Thoracic aorta (tissue), 2 donors: ENCODE measurements at regions not wholly inside any gene's neighbourhood (a gene's known extent, or its start where the extent isn't known, plus 50 kb on each side); places are given as distances from the start of the nearest gene placed in this dataset.

Experiments
- ATAC-seq: fragments of 150-250 bp; one replicate; pipeline ENCODE4 v1.8.0; 2017; ENCODE audit warnings: low read depth; ENCODE audit not compliant: insufficient number of reproducible peaks, low FRiP score
- DNase-seq: peaks from one replicate; pipeline ENCODE4 v3.0.0-alpha.2; 2020; ENCODE audit warnings: low spot score
- H3K27ac ChIP-seq, 2 donors: fragments of 200-600 bp; sonication (generic); 1 replicate in 1 of 2; 2 replicates in 1 of 2; pipeline ENCODE4 v1.5.1; 2016; ENCODE audit warnings: mild to moderate bottlenecking in 2 of 2, moderate library complexity in 2 of 2
- H3K27me3 ChIP-seq: fragments of 200-600 bp; sonication (generic); replicated peaks from 2 replicates; pipeline ENCODE4 v1.6.0; 2016; ENCODE audit warnings: mild to moderate bottlenecking; ENCODE audit not compliant: insufficient read depth
- H3K36me3 ChIP-seq: fragments of 200-600 bp; sonication (generic); one replicate; pipeline ENCODE4 v1.5.1; 2016
- H3K4me1 ChIP-seq, 2 donors: fragments of 200-600 bp; sonication (generic); 1 replicate in 1 of 2; 2 replicates in 1 of 2; pipeline versions ENCODE4 v1.5.1 to v1.6.0; 2016; ENCODE audit warnings: low read depth in 2 of 2, mild to moderate bottlenecking in 1 of 2; ENCODE audit not compliant: control insufficient read depth in 1 of 2
- H3K4me3 ChIP-seq: fragments of 200-600 bp; sonication (generic); 2 replicates; pipeline ENCODE4 v1.5.1; 2016; ENCODE audit warnings: mild to moderate bottlenecking
- H3K9me3 ChIP-seq: fragments of 200-600 bp; sonication (generic); 2 replicates; pipeline ENCODE4 v1.5.1; 2016
- CTCF ChIP-seq: fragments of 200-600 bp; sonication (generic); IDR thresholded peaks from one replicate; pipeline ENCODE4 v1.5.1; 2019; ENCODE audit warnings: antibody characterized with exemption

GRCh38 chr3:31240013-31240412 lies 292.7 kb upstream of the STT3B start:
- Histone ChIP-seq H3K36me3 (no peaks in the 10 kb centered on the region), H3K27me3 (no peaks in the 10 kb centered on the region), H3K4me1 (peaks cover 3 to 5% of the 10 kb centered on the region in 2 donors), H3K27ac (no peak overlapping the region), H3K9me3 (no peaks in the 10 kb centered on the region), H3K4me3 (no peak overlapping the region)
- DNase-seq (no peak), ATAC-seq (no peak)
- TF ChIP-seq CTCF: no peak

- DNase-seq (no peak), ATAC-seq (no peak)
- Histone ChIP-seq H3K9me3 (no peaks in the 10 kb centered on the region), H3K27ac (no peak overlapping the region), H3K4me1 (peaks cover 3 to 5% of the 10 kb centered on the region in 2 donors), H3K36me3 (no peaks in the 10 kb centered on the region), H3K4me3 (no peak overlapping the region), H3K27me3 (no peaks in the 10 kb centered on the region)
- TF ChIP-seq CTCF: no peak
These were observed 292.3 kb upstream of the STT3B start for GRCh38 chr3:31240466-31240865.

GRCh38 chr3:31240874-31241273 lies 291.9 kb upstream of the STT3B start:
- Histone ChIP-seq H3K9me3 (no peaks in the 10 kb centered on the region), H3K4me1 (peaks cover 3 to 5% of the 10 kb centered on the region in 2 donors), H3K36me3 (no peaks in the 10 kb centered on the region), H3K27me3 (no peaks in the 10 kb centered on the region), H3K4me3 (no peak overlapping the region), H3K27ac (no peak overlapping the region)
- ATAC-seq: no peak
- DNase-seq: no peak
- no peak for TF ChIP-seq CTCF

- peaks cover 3 to 5% of the 10 kb centered on the region in 2 donors for H3K4me1 ChIP-seq
- no peak overlapping the region for H3K4me3 ChIP-seq
- H3K36me3 ChIP-seq: no peaks in the 10 kb centered on the region
- no peak overlapping the region for H3K27ac ChIP-seq
- ATAC-seq (no peak), DNase-seq (no peak)
- H3K27me3 ChIP-seq: no peaks in the 10 kb centered on the region
- no peaks in the 10 kb centered on the region for H3K9me3 ChIP-seq
- TF ChIP-seq CTCF: no peak
These were observed 291.2 kb upstream of the STT3B start for GRCh38 chr3:31241533-31241932.

- Histone ChIP-seq H3K4me1 (peaks cover 3 to 5% of the 10 kb centered on the region in 2 donors), H3K36me3 (no peaks in the 10 kb centered on the region), H3K27me3 (no peaks in the 10 kb centered on the region), H3K4me3 (no peak overlapping the region), H3K9me3 (no peaks in the 10 kb centered on the region), H3K27ac (no peak overlapping the region)
- no peak for ATAC-seq
- no peak for DNase-seq
- no peak for TF ChIP-seq CTCF
These were observed 290.4 kb upstream of the STT3B start for GRCh38 chr3:31242026-31242960.
